HFFc6 (cell line): ENCODE measurements at regions not wholly inside any gene's neighbourhood (a gene's known extent, or its start where the extent isn't known, plus 50 kb on each side); places are given as distances from the start of the nearest gene placed in this dataset.

Experiments
- DNase-seq: peaks from one replicate; pipeline ENCODE4 v3.0.0-alpha.2; 2018
- H3K27ac Mint-ChIP-seq: 2 replicates; pipeline ENCODE4 v1.8.0; 2020; ENCODE audit warnings: mild to moderate bottlenecking, mixed read lengths
- H3K27me3 Mint-ChIP-seq: 2 replicates; pipeline ENCODE4 v1.8.0; 2021; ENCODE audit warnings: mild to moderate bottlenecking, moderate library complexity, mixed read lengths; ENCODE audit not compliant: insufficient read depth
- H3K36me3 Mint-ChIP-seq: 2 replicates; pipeline ENCODE4 v1.8.0; 2021; ENCODE audit warnings: low read depth, mixed read lengths
- H3K4me1 Mint-ChIP-seq: 2 replicates; pipeline ENCODE4 v1.8.0; 2020; ENCODE audit warnings: low read depth, mixed read lengths
- H3K4me3 Mint-ChIP-seq: 2 replicates; pipeline ENCODE4 v1.8.0; 2020; ENCODE audit warnings: mild to moderate bottlenecking, moderate library complexity, mixed read lengths
- H3K9me3 Mint-ChIP-seq: 2 replicates; pipeline ENCODE4 v1.8.0; 2020; ENCODE audit warnings: mild to moderate bottlenecking, mixed read lengths
- TF ChIP-seq, protein P1 (sequence below): fragments of 200-600 bp; sonication (generic); IDR thresholded peaks from 2 replicates; pipeline ENCODE4 v1.5.0; 2021; ENCODE audit warnings: antibody characterized with exemption, mild to moderate bottlenecking

DNA sequence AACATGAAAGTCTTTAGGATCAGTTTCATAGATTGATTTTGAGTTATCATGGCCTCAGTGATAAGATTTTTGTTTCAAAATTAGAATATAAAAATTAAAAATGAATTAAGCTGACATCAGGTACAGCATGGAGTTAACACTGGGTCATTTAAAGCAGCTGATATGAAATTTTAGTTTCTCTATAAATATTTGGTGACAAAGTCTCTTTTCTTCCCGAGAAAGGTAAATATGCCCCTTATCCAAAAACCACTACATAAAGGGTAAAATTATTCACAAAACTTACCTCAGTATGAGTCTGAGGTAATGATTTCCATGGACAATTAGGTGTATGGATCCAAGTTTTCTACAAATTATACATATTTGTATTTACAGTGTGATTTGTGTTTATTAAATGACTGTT lies 121.5 kb upstream of the PJA2 start:
- Mint-ChIP-seq H3K27ac (no peak overlapping the region), H3K27me3 (no peaks in the 10 kb centered on the region; the same call in 1 of the 2 replicates), H3K4me3 (no peak overlapping the region), H3K9me3 (no peaks in the 10 kb centered on the region), H3K4me1 (peaks cover 16% of the 10 kb centered on the region; the same call in 1 of the 2 replicates), H3K36me3 (no peaks in the 10 kb centered on the region)
- no peak for DNase-seq
- TF ChIP-seq, protein P1, sequence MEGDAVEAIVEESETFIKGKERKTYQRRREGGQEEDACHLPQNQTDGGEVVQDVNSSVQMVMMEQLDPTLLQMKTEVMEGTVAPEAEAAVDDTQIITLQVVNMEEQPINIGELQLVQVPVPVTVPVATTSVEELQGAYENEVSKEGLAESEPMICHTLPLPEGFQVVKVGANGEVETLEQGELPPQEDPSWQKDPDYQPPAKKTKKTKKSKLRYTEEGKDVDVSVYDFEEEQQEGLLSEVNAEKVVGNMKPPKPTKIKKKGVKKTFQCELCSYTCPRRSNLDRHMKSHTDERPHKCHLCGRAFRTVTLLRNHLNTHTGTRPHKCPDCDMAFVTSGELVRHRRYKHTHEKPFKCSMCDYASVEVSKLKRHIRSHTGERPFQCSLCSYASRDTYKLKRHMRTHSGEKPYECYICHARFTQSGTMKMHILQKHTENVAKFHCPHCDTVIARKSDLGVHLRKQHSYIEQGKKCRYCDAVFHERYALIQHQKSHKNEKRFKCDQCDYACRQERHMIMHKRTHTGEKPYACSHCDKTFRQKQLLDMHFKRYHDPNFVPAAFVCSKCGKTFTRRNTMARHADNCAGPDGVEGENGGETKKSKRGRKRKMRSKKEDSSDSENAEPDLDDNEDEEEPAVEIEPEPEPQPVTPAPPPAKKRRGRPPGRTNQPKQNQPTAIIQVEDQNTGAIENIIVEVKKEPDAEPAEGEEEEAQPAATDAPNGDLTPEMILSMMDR = no peak

DNA sequence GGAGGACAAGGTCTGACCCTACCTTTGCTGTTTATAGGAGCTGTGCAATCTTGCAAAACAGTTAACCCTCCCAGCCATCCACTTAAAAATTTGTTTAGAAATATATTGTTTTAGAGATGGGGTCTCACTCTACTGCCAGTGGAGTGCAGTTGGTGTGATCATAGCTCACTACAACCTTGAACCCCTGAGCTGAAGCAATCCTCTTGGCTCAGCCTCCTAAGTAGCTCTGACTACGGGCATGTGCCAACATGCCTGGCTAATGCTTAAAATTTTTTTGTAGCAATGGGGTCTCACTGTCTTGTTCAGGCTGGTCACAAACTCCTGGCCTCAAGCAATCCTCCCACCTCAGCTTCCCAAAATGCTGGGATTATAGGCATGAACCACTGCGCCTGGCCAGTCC lies 120.2 kb upstream of the PJA2 start:
- Mint-ChIP-seq H3K27ac (no peak overlapping the region), H3K4me3 (no peak overlapping the region), H3K36me3 (no peaks in the 10 kb centered on the region), H3K27me3 (no peaks in the 10 kb centered on the region), H3K4me1 (peaks cover 16% of the 10 kb centered on the region; the same call in 1 of the 2 replicates), H3K9me3 (no peaks in the 10 kb centered on the region)
- DNase-seq = no peak
- TF ChIP-seq, protein P1 = no peak

DNA sequence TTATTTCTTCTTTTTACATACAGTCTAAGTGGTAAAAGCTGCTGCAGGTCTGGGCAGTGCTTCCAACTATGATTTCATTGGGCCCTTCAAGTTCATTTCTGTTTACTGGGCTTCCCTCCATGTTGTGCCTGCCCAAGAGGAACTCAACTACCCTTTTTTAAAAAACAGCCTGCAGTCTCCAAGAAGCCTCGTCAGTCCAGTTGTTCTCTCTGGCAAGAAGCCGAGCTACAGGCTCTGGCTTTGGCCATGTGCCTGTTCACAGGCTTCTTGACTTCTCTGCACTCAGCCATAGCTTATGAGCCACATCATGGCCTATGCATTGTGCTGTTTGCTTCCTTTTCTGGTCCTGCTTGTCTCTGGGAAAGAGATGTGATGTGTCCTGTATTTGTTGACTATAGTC lies 119.7 kb upstream of the PJA2 start:
- TF ChIP-seq, protein P1 = no peak
- Mint-ChIP-seq H3K27me3 (no peaks in the 10 kb centered on the region), H3K4me1 (peaks cover 16% of the 10 kb centered on the region; the same call in 1 of the 2 replicates), H3K4me3 (no peak overlapping the region), H3K27ac (no peak overlapping the region), H3K9me3 (no peaks in the 10 kb centered on the region), H3K36me3 (no peaks in the 10 kb centered on the region)
- DNase-seq = peak; percentile 3

DNA sequence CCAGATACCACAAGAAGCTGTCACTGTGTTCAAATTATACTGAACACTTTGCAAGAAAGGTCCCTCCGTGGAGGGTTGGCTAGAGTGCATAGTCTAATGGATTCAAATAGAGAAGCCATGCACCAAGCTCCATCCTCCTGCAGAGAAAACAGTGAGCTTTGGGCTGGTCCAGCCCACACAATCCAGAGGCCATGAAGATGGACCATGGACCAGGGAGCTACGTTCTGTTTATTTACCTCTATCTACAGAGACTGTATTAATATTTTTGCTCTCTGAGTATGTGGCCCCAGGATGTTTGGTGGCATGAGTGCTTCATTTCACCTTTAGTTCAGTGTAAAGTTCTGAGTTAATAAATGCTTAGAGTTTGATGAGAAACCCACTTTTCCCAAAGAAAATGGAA lies 114.8 kb upstream of the PJA2 start:
- TF ChIP-seq, protein P1 = no peak
- no peaks in the 10 kb centered on the region for H3K4me1 Mint-ChIP-seq
- no peak for DNase-seq
- H3K27ac Mint-ChIP-seq = no peak overlapping the region
- H3K4me3 Mint-ChIP-seq = no peak overlapping the region
- H3K36me3 Mint-ChIP-seq = no peaks in the 10 kb centered on the region
- H3K9me3 Mint-ChIP-seq = peaks cover 4% of the 10 kb centered on the region
- no peaks in the 10 kb centered on the region for H3K27me3 Mint-ChIP-seq

DNA sequence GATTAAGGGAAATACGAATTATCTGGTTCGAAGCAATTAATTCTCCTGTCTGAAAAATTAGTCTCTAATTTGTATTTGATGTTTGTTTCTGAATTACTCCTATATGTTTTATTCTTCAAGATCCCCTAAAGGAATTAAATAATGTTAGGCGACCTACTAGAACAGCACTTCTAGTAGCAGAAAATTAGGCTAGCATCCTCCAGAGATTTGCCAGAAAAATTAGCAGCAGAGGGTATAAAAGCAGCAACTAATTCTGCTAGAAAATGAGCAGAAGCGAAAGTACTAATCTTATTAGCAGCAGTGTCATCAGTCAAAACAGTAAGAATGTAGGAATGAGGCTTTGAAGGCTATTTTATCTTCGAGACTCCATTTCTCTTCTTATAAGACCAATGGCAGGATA lies 114.3 kb upstream of the PJA2 start:
- H3K4me3 Mint-ChIP-seq = no peak overlapping the region
- H3K4me1 Mint-ChIP-seq = no peaks in the 10 kb centered on the region
- H3K9me3 Mint-ChIP-seq = peaks cover 4% of the 10 kb centered on the region
- TF ChIP-seq, protein P1 = no peak
- no peaks in the 10 kb centered on the region for H3K36me3 Mint-ChIP-seq
- H3K27ac Mint-ChIP-seq = no peak overlapping the region
- H3K27me3 Mint-ChIP-seq = no peaks in the 10 kb centered on the region
- DNase-seq = no peak

DNA sequence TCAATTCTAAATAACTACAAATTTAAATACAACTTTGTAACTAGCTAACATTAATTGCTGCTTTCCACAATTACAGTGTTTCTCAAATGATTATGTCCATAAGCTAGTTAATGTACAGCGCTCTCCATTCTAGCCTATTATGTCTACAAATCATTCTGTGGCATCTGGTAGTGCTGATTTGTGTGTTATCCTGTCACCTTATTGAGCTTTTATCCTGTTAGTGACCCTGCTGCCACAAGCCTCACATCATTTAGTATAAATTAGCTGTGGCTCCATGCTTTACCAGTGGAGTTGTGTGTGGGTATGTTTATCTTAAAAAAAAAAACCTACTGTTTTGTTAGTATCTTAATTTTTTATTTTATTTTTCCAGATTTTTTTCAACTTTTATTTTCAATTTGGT lies 112.6 kb upstream of the PJA2 start:
- TF ChIP-seq, protein P1 = no peak
- Mint-ChIP-seq H3K9me3 (peaks cover 4% of the 10 kb centered on the region), H3K36me3 (no peaks in the 10 kb centered on the region), H3K27me3 (no peaks in the 10 kb centered on the region), H3K27ac (no peak overlapping the region), H3K4me3 (no peak overlapping the region), H3K4me1 (no peaks in the 10 kb centered on the region)
- no peak for DNase-seq
